Gastroesophageal sphincter (tissue), 3 donors: ENCODE measurements at regions not wholly inside any gene's neighbourhood (a gene's known extent, or its start where the extent isn't known, plus 50 kb on each side); places are given as distances from the start of the nearest gene placed in this dataset.

Source experiments
- CTCF ChIP-seq, 4 experiments: fragments of 200-600 bp in 2 of 4; fragments of 450-650 bp in 2 of 4; sonication (generic) in 1 of 4; IDR thresholded peaks; one replicate each; pipeline ENCODE4 v1.5.1; 2017 to 2019; ENCODE audit warnings: antibody characterized with exemption in 4 of 4, mild to moderate bottlenecking in 2 of 4, moderate library complexity in 2 of 4
- EP300 ChIP-seq: sonication (generic); formaldehyde crosslinking; IDR thresholded peaks from one replicate; pipeline ENCODE4 v1.6.1; 2017; ENCODE audit warnings: antibody characterized with exemption, mild to moderate bottlenecking
- POLR2A ChIP-seq, 2 donors: fragments of 450-650 bp; IDR thresholded peaks; one replicate each; pipeline ENCODE4 v1.6.1; 2017; ENCODE audit warnings: antibody characterized with exemption in 2 of 2, mild to moderate bottlenecking in 2 of 2, moderate library complexity in 1 of 2
- POLR2AphosphoS5 ChIP-seq: sonication (generic); formaldehyde crosslinking; IDR thresholded peaks from one replicate; pipeline ENCODE4 v1.6.1; 2017; ENCODE audit warnings: antibody characterized with exemption

- TF ChIP-seq CTCF (IDR thresholded peaks at IDR 0.05) (no peak), POLR2AphosphoS5 (no peak), POLR2A (IDR thresholded peaks at IDR 0.05) (no peak), EP300 (no peak)
These were observed 236.7 kb downstream of the BUB3 start for GRCh38 chr10:123390874-123391273.
